ENCODE measurements at regions not wholly inside any gene's neighbourhood (a gene's known extent, or its start where the extent isn't known, plus 50 kb on each side); places are given as distances from the start of the nearest gene placed in this dataset.

DNA sequence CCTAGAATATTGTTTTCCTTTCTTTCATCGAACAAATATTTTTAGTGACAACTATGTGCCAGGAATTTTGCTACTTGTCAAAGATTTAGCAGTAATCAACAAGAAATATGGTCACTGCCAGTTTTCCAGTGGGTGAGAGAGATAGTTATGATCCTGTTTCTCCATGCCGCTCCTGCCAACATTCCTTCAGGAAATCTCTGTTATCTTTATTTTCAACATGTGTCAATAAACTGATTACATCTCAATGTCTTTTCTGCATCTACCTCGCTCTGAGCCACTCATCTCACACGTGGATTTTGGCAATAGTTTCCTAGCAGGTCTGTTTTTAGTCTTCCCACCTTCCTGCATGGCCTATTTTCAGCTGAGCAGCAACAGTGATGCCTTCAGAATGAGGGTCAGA, 650.0 kb upstream of the STXBP6 start:
- ChIA-PET CTCF (no interaction called here), POLR2A (ENCODE audit: unreplicated experiment) (no interaction called here)
- TF ChIP-seq EZH2phosphoT487 (IDR thresholded peaks at IDR 0.05; ENCODE audit: borderline replicate concordance, low read length) (no peak), EZH2 (IDR thresholded peaks at IDR 0.05; ENCODE audit: low read length, unreplicated experiment) (no peak)
- TF ChIP-seq, protein P1, sequence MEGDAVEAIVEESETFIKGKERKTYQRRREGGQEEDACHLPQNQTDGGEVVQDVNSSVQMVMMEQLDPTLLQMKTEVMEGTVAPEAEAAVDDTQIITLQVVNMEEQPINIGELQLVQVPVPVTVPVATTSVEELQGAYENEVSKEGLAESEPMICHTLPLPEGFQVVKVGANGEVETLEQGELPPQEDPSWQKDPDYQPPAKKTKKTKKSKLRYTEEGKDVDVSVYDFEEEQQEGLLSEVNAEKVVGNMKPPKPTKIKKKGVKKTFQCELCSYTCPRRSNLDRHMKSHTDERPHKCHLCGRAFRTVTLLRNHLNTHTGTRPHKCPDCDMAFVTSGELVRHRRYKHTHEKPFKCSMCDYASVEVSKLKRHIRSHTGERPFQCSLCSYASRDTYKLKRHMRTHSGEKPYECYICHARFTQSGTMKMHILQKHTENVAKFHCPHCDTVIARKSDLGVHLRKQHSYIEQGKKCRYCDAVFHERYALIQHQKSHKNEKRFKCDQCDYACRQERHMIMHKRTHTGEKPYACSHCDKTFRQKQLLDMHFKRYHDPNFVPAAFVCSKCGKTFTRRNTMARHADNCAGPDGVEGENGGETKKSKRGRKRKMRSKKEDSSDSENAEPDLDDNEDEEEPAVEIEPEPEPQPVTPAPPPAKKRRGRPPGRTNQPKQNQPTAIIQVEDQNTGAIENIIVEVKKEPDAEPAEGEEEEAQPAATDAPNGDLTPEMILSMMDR (conservative IDR thresholded peaks at IDR 0.05; ENCODE audit: low read depth, low read length): no peak
- Histone ChIP-seq H3K4me3 (ENCODE audit: low read length) (no peak overlapping the region), H3K27me3 (ENCODE audit: low read length) (no peaks in the 10 kb centered on the region), H3K79me2 (ENCODE audit: low read length) (no peaks in the 10 kb centered on the region), H3F3A (ENCODE audit: low read length, unreplicated experiment) (no peaks in the 10 kb centered on the region), H3K9ac (ENCODE audit: low read length) (no peak overlapping the region), H3K27ac (ENCODE audit: low read length) (no peak overlapping the region), H2AFZ (ENCODE audit: low read length) (no peak overlapping the region), H3K4me2 (ENCODE audit: low read length) (no peak overlapping the region), H4K20me1 (ENCODE audit: low read length) (no peaks in the 10 kb centered on the region), H3K4me1 (ENCODE audit: insufficient read depth, low read length) (no peaks in the 10 kb centered on the region), H3K36me3 (ENCODE audit: low read depth, low read length) (no peaks in the 10 kb centered on the region), H3K9me3 (ENCODE audit: low read length) (peaks cover 14% of the 10 kb centered on the region; the same call in 1 of the 2 replicates), H3K9me2 (replicated peaks; ENCODE audit: low read length) (no peaks in the 10 kb centered on the region)
- ATAC-seq: no peak
- DNase-seq: no peak
- no TSS peak for BruUV-seq (replicated peaks)
- intact Hi-C loops (cut with micrococcal nuclease): no loop called here

DNA sequence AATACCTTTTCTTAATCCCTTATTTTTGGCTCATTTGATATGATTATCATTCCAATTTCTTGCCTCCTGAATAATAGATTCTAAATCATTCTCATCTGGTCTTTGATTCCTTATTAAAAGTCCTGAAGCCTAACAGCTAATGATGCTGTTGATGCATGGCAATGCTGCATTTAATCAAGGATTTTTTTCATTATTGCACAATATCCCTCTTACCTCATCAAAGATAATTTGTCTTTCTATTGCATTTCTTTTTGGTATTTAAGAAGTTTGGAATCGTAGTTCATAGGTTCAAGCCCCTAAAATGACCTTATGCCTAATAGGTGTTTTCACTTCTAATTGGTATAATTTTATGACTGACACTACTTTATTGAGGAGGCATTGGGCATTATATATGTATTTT, 648.2 kb upstream of the STXBP6 start:
- TF ChIP-seq EZH2phosphoT487 (IDR thresholded peaks at IDR 0.05; ENCODE audit: borderline replicate concordance, low read length) (no peak), EZH2 (IDR thresholded peaks at IDR 0.05; ENCODE audit: low read length, unreplicated experiment) (no peak)
- TF ChIP-seq, protein P1 (conservative IDR thresholded peaks at IDR 0.05; ENCODE audit: low read depth, low read length): no peak
- no peak overlapping the region for H3K27ac ChIP-seq (ENCODE audit: low read length)
- no peaks in the 10 kb centered on the region for H3K9me2 ChIP-seq (replicated peaks; ENCODE audit: low read length)
- no peaks in the 10 kb centered on the region for H3K4me1 ChIP-seq (ENCODE audit: insufficient read depth, low read length)
- H4K20me1 ChIP-seq (ENCODE audit: low read length): no peaks in the 10 kb centered on the region
- ChIA-PET CTCF (no interaction called here), POLR2A (ENCODE audit: unreplicated experiment) (no interaction called here)
- no peak overlapping the region for H2AFZ ChIP-seq (ENCODE audit: low read length)
- H3K4me3 ChIP-seq (ENCODE audit: low read length): no peak overlapping the region
- peaks cover 17% of the 10 kb centered on the region; the same call in 1 of the 2 replicates for H3K9me3 ChIP-seq (ENCODE audit: low read length)
- H3F3A ChIP-seq (ENCODE audit: low read length, unreplicated experiment): no peaks in the 10 kb centered on the region
- no peaks in the 10 kb centered on the region for H3K36me3 ChIP-seq (ENCODE audit: low read depth, low read length)
- intact Hi-C loops (cut with micrococcal nuclease): no loop called here
- no peak overlapping the region for H3K4me2 ChIP-seq (ENCODE audit: low read length)
- no peak for ATAC-seq
- no peak overlapping the region for H3K9ac ChIP-seq (ENCODE audit: low read length)
- H3K27me3 ChIP-seq (ENCODE audit: low read length): no peaks in the 10 kb centered on the region
- no peak for DNase-seq
- H3K79me2 ChIP-seq (ENCODE audit: low read length): no peaks in the 10 kb centered on the region
- no TSS peak for BruUV-seq (replicated peaks)

DNA sequence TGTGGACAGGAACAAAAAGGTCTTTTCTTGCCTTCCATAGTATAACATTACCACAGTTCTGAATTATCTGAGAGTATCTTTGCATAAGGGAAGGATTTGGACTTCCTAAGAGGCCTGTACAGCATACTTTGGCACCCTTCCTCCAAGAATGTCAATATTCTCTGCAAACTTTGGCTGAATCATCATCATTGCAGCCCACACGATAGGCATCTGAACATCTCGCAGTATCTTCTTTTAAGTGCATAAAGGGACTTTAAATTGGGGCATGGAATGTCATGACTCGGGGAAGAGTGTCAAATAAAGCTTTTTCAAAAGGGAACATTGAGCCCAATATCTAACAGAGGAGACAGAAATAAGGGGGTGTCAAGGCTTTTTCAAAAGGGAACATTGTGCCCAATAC, 646.2 kb upstream of the STXBP6 start:
- Histone ChIP-seq H3K9ac (ENCODE audit: low read length) (no peak overlapping the region), H4K20me1 (ENCODE audit: low read length) (no peaks in the 10 kb centered on the region), H3K4me2 (ENCODE audit: low read length) (no peak overlapping the region), H3K27ac (ENCODE audit: low read length) (no peak overlapping the region), H3K9me2 (replicated peaks; ENCODE audit: low read length) (no peaks in the 10 kb centered on the region), H3K4me1 (ENCODE audit: insufficient read depth, low read length) (no peaks in the 10 kb centered on the region), H3K4me3 (ENCODE audit: low read length) (no peak overlapping the region), H3F3A (ENCODE audit: low read length, unreplicated experiment) (no peaks in the 10 kb centered on the region), H3K9me3 (ENCODE audit: low read length) (peaks cover 22% of the 10 kb centered on the region), H3K27me3 (ENCODE audit: low read length) (no peaks in the 10 kb centered on the region), H3K36me3 (ENCODE audit: low read depth, low read length) (no peaks in the 10 kb centered on the region), H2AFZ (ENCODE audit: low read length) (no peak overlapping the region), H3K79me2 (ENCODE audit: low read length) (no peaks in the 10 kb centered on the region)
- POLR2A ChIA-PET (ENCODE audit: unreplicated experiment): no interaction called here
- DNase-seq (no peak), ATAC-seq (no peak)
- CTCF ChIA-PET: no interaction called here
- intact Hi-C loops (cut with micrococcal nuclease): no loop called here
- BruUV-seq (replicated peaks): no TSS peak
- TF ChIP-seq EZH2phosphoT487 (IDR thresholded peaks at IDR 0.05; ENCODE audit: borderline replicate concordance, low read length) (no peak), EZH2 (IDR thresholded peaks at IDR 0.05; ENCODE audit: low read length, unreplicated experiment) (no peak)
- TF ChIP-seq, protein P1 (conservative IDR thresholded peaks at IDR 0.05; ENCODE audit: low read depth, low read length): no peak

All from PC-3 (cell line).